A549 (cell line): ENCODE measurements at regions not wholly inside any gene's neighbourhood (a gene's known extent, or its start where the extent isn't known, plus 50 kb on each side); places are given as distances from the start of the nearest gene placed in this dataset.

Experiments
- ATAC-seq, 2 experiments: fragments of 200-7000 bp in 1 of 2; fragments of >200 bp in 1 of 2; cut with Nextera tagmentation in 1 of 2; cut with Tn5 transposase in 1 of 2; 3 replicates each; pipeline versions ENCODE4 v1.8.0 to v1.9.1; 2018 to 2020; ENCODE audit warnings: mild to moderate bottlenecking in 1 of 2, moderate library complexity in 1 of 2
- CTCF ChIA-PET: fragments of 300-600 bp; sonication (Branson Sonifier 250); formaldehyde crosslinking; extraction: SDS; loops from one replicate; lab custom pipeline; 2021; ENCODE audit warnings: antibody characterized with exemption, inconsistent platforms; lab: Yijun Ruan, JAX
- POLR2A ChIA-PET: fragments of 350-600 bp; formaldehyde crosslinking; extraction: SDS; loops from one replicate; lab custom pipeline; 2021; ENCODE audit warnings: antibody characterized with exemption, inconsistent platforms; lab: Yijun Ruan, JAX
- DNase-seq, 2 experiments: peaks; one replicate each; pipeline versions ENCODE4 v3.0.0 to v3.0.0-alpha.2; 2011 to 2016; ENCODE audit warnings: low read depth in 1 of 2, low spot score in 1 of 2
- FAIRE-seq: peaks from 2 replicates; lab custom pipeline; 2011; peaks lifted over from hg19 to GRCh38; lab: Jason Lieb, UNC
- H3K27ac ChIP-seq, 2 experiments: fragments of >200 bp; sonication (Bioruptor Twin); formaldehyde crosslinking; 3 replicates each; pipeline ENCODE4 v1.5.1; 2016 to 2017
- H3K4me1 ChIP-seq: fragments of >200 bp; sonication (Bioruptor Twin); formaldehyde crosslinking; 3 replicates; pipeline ENCODE4 v1.6.1; 2016
- H3K4me2 ChIP-seq: fragments of >200 bp; sonication (Bioruptor Twin); formaldehyde crosslinking; 3 replicates; pipeline ENCODE4 v1.6.1; 2016
- H3K4me3 ChIP-seq: fragments of >200 bp; sonication (Bioruptor Twin); formaldehyde crosslinking; 3 replicates; pipeline ENCODE4 v1.5.1; 2016
- H3K9me3 ChIP-seq: fragments of >200 bp; sonication (Bioruptor Twin); formaldehyde crosslinking; 3 replicates; pipeline ENCODE4 v1.6.1; 2016
- BHLHE40 ChIP-seq: IDR thresholded peaks from 2 replicates; pipeline ENCODE4 v1.6.1; 2012; ENCODE audit warnings: low read depth, low read length, inconsistent platforms
- CBX2 ChIP-seq: fragments of 200-600 bp; sonication (generic); IDR thresholded peaks from 2 replicates; pipeline ENCODE4 v1.6.1; 2016; ENCODE audit warnings: low read depth, mild to moderate bottlenecking, borderline replicate concordance
- CEBPB ChIP-seq, 2 experiments: fragments of >200 bp in 1 of 2; sonication (Bioruptor Twin) in 1 of 2; formaldehyde crosslinking in 1 of 2; IDR thresholded peaks; 2 replicates each; pipeline ENCODE4 v1.6.1; 2012 to 2016
- CHD4 ChIP-seq: fragments of 200-600 bp; sonication (generic); IDR thresholded peaks from 2 replicates; pipeline ENCODE4 v1.6.1; 2016; ENCODE audit warnings: antibody characterized with exemption, mild to moderate bottlenecking, borderline replicate concordance
- EHF ChIP-seq: fragments of 250-450 bp; sonication (Bioruptor Pico); IDR thresholded peaks from 2 replicates; pipeline ENCODE4 v1.5.0; 2020; ENCODE audit warnings: mild to moderate bottlenecking
- EHMT2 ChIP-seq: fragments of 200-600 bp; sonication (generic); IDR thresholded peaks from 2 replicates; pipeline ENCODE4 v1.6.1; 2016; ENCODE audit warnings: antibody characterized with exemption, low read depth, mild to moderate bottlenecking, moderate library complexity
- EP300 ChIP-seq, 2 experiments: fragments of >200 bp; sonication (Bioruptor Twin); formaldehyde crosslinking; IDR thresholded peaks; 2 replicates in 1 of 2; 3 replicates in 1 of 2; pipeline ENCODE4 v1.6.1; 2016 to 2017
- FOSL2 ChIP-seq, 2 experiments: fragments of 450-650 bp in 1 of 2; fragments of >200 bp in 1 of 2; sonication (Bioruptor Twin) in 1 of 2; formaldehyde crosslinking; IDR thresholded peaks; 2 replicates each; pipeline versions ENCODE4 v1.5.0 to v1.6.1; 2016 to 2020; ENCODE audit warnings: mild to moderate bottlenecking in 1 of 2, moderate library complexity in 1 of 2
- FOXS1 ChIP-seq: fragments of 250-450 bp; sonication (Bioruptor Pico); IDR thresholded peaks from 2 replicates; pipeline ENCODE4 v1.5.0; 2020; ENCODE audit warnings: mild to moderate bottlenecking, moderate library complexity
- GATA3 ChIP-seq: IDR thresholded peaks from 2 replicates; pipeline ENCODE4 v1.6.1; 2012; ENCODE audit warnings: borderline replicate concordance
- HEYL ChIP-seq: fragments of 250-450 bp; sonication (Bioruptor Pico); IDR thresholded peaks from 2 replicates; pipeline ENCODE4 v1.8.0; 2021; ENCODE audit warnings: mild to moderate bottlenecking, moderate library complexity
- HOXA7 ChIP-seq: fragments of 250-450 bp; sonication (Bioruptor Pico); IDR thresholded peaks from 2 replicates; pipeline ENCODE4 v1.5.0; 2020; ENCODE audit warnings: mild to moderate bottlenecking, moderate library complexity
- HOXB5 ChIP-seq: fragments of 250-450 bp; sonication (Bioruptor Pico); IDR thresholded peaks from 2 replicates; pipeline ENCODE4 v1.5.0; 2020; ENCODE audit warnings: mild to moderate bottlenecking, moderate library complexity
- JUN ChIP-seq, 2 experiments: fragments of >200 bp; sonication (Bioruptor Twin); formaldehyde crosslinking; IDR thresholded peaks; 2 replicates in 1 of 2; 3 replicates in 1 of 2; pipeline ENCODE4 v1.6.1; 2016 to 2017
- JUNB ChIP-seq: fragments of >200 bp; sonication (Bioruptor Twin); formaldehyde crosslinking; IDR thresholded peaks from 2 replicates; pipeline ENCODE4 v1.6.1; 2016
- KDM1A ChIP-seq: fragments of 200-600 bp; sonication (generic); IDR thresholded peaks from 2 replicates; pipeline ENCODE4 v1.6.1; 2016; ENCODE audit warnings: low read depth, mild to moderate bottlenecking
- MYC ChIP-seq: IDR thresholded peaks from 2 replicates; pipeline ENCODE4 v1.6.1; 2012; ENCODE audit warnings: mild to moderate bottlenecking, inconsistent platforms, low read length, improper control_type of control experiment, borderline replicate concordance
- NFE2L2 ChIP-seq: fragments of 150-350 bp; conservative IDR thresholded peaks from 2 replicates; pipeline ENCODE4 v1.6.1; 2014; ENCODE audit warnings: low read length
- NPAS2 ChIP-seq: fragments of 250-450 bp; sonication (Bioruptor Pico); IDR thresholded peaks from 2 replicates; pipeline ENCODE4 v1.8.0; 2022; ENCODE audit warnings: mild to moderate bottlenecking, moderate library complexity, borderline replicate concordance
- NR3C1 ChIP-seq: fragments of >200 bp; sonication (Bioruptor Twin); formaldehyde crosslinking; IDR thresholded peaks from 3 replicates; pipeline ENCODE4 v1.6.1; 2017
- POLR2AphosphoS2 ChIP-seq: conservative IDR thresholded peaks from 2 replicates; pipeline ENCODE4 v1.6.1; 2012; ENCODE audit warnings: low read length, improper control_type of control experiment, inconsistent platforms
- RAD21 ChIP-seq, 2 experiments: fragments of >200 bp in 1 of 2; sonication (Bioruptor Twin) in 1 of 2; formaldehyde crosslinking in 1 of 2; IDR thresholded peaks in 1 of 2; conservative IDR thresholded peaks in 1 of 2; 2 replicates in 1 of 2; 3 replicates in 1 of 2; pipeline ENCODE4 v1.6.1; 2012 to 2018; ENCODE audit warnings: inconsistent platforms in 1 of 2
- RARB ChIP-seq: fragments of 250-450 bp; sonication (Bioruptor Pico); IDR thresholded peaks from 2 replicates; pipeline ENCODE4 v1.8.0; 2021; ENCODE audit warnings: mild to moderate bottlenecking, moderate library complexity
- RFX5 ChIP-seq: fragments of 450-650 bp; IDR thresholded peaks from 2 replicates; pipeline ENCODE4 v1.7.1; 2014; ENCODE audit warnings: antibody characterized with exemption, mild to moderate bottlenecking, moderate library complexity
- SMC3 ChIP-seq: fragments of >200 bp; sonication (Bioruptor Twin); formaldehyde crosslinking; IDR thresholded peaks from 3 replicates; pipeline ENCODE4 v1.6.1; 2018; ENCODE audit warnings: inconsistent platforms
- SREBF2 ChIP-seq: fragments of 450-650 bp; IDR thresholded peaks from 2 replicates; pipeline ENCODE4 v1.6.1; 2014; ENCODE audit warnings: mild to moderate bottlenecking, moderate library complexity
- TP53 ChIP-seq: fragments of 250-450 bp; sonication (Bioruptor Pico); IDR thresholded peaks from 2 replicates; pipeline ENCODE4 v1.5.0; 2021; ENCODE audit warnings: mild to moderate bottlenecking, moderate library complexity
- ZFP36 ChIP-seq: fragments of 450-650 bp; IDR thresholded peaks from 2 replicates; pipeline ENCODE4 v1.6.1; 2014; ENCODE audit warnings: borderline replicate concordance; ENCODE audit not compliant: partially characterized antibody
- ZNF302 ChIP-seq: fragments of 250-450 bp; sonication (Bioruptor Pico); IDR thresholded peaks from 2 replicates; pipeline ENCODE4 v1.9.0; 2021; ENCODE audit warnings: inconsistent platforms, mild to moderate bottlenecking, moderate library complexity
- WGBS: methylation state at CpG from one replicate; pipeline ENCODE4 v1.1.6; 2017; ENCODE audit errors: missing lambda C conversion rate; 5-methylcytosine and 5-hydroxymethylcytosine counted together
- TF ChIP-seq, protein P1 (sequence below): IDR thresholded peaks from 2 replicates; pipeline ENCODE4 v1.6.1; 2012; ENCODE audit warnings: low read depth, borderline replicate concordance
- TF ChIP-seq, protein P2 (sequence below): fragments of 250-450 bp; sonication (Bioruptor Pico); IDR thresholded peaks from 2 replicates; pipeline ENCODE4 v1.5.0; 2020; ENCODE audit warnings: low read depth, mild to moderate bottlenecking, moderate library complexity
- TF ChIP-seq, protein P3 (sequence below): fragments of 450-650 bp; IDR thresholded peaks from 2 replicates; pipeline ENCODE4 v1.6.1; 2014; ENCODE audit warnings: antibody characterized with exemption
- TF ChIP-seq, protein P4 (sequence below): fragments of >200 bp; sonication (Bioruptor Twin); formaldehyde crosslinking; IDR thresholded peaks from 3 replicates; pipeline ENCODE4 v1.6.1; 2016

DNA sequence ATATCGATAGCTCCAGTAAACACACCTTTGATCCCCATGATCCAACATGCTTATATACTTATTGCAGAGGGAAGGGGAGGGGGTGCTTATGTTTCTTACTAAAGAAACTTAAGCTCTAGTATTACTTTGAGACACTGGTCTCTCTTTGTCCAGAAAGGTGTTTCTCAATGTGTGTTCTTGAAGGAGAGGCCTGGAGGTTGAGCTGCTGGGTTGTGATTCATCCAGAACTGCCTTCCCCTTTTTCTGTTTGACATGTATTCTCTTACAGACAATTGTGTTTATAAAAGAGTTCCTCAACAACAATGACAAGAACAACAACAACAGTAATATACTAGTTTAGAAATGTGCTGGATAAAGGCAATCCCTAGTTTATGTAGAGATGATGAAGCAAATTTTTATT lies 516.0 kb upstream of the FAM98A start:
- WGBS: 31% methylated on average over 1 of the region's 1 CpG
- CTCF ChIA-PET: no interaction called here

GRCh38 chr2:34112161-34112560 lies 513.1 kb upstream of the FAM98A start:
- H3K9me3 ChIP-seq: no peaks in the 10 kb centered on the region
- H3K4me1 ChIP-seq: no peaks in the 10 kb centered on the region
- no peak overlapping the region for H3K27ac ChIP-seq
- FAIRE-seq (no peak), DNase-seq (no peak), ATAC-seq (no peak)
- POLR2A ChIA-PET: no interaction called here
- CTCF ChIA-PET: no interaction called here
- H3K4me2 ChIP-seq: no peak overlapping the region
- H3K4me3 ChIP-seq: no peak overlapping the region
- WGBS: 95% methylated on average over 1 of the region's 1 CpG
- TF ChIP-seq ZNF302 (CRISPR knock-in tag): no peak
- TF ChIP-seq NFE2L2: no peak
- no peak for TF ChIP-seq SMC3
- no peak for TF ChIP-seq HOXA7 (CRISPR knock-in tag)
- no peak for TF ChIP-seq RFX5
- TF ChIP-seq EP300 (IDR thresholded peaks at IDR 0.05): no peak
- TF ChIP-seq RAD21 (conservative IDR thresholded peaks at IDR 0.05 in 1 of 2, IDR thresholded peaks at IDR 0.05 in 1 of 2): no peak
- no peak for TF ChIP-seq MYC
- no peak for TF ChIP-seq JUNB
- TF ChIP-seq, protein P1, sequence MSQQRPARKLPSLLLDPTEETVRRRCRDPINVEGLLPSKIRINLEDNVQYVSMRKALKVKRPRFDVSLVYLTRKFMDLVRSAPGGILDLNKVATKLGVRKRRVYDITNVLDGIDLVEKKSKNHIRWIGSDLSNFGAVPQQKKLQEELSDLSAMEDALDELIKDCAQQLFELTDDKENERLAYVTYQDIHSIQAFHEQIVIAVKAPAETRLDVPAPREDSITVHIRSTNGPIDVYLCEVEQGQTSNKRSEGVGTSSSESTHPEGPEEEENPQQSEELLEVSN: no peak
- no peak for TF ChIP-seq NPAS2
- TF ChIP-seq JUN (IDR thresholded peaks at IDR 0.05): no peak
- no peak for TF ChIP-seq CEBPB (IDR thresholded peaks at IDR 0.05)
- no peak for TF ChIP-seq KDM1A
- no peak for TF ChIP-seq EHF (CRISPR knock-in tag)
- no peak for TF ChIP-seq EHMT2
- TF ChIP-seq NR3C1: no peak
- TF ChIP-seq POLR2AphosphoS2: no peak
- no peak for TF ChIP-seq CBX2
- no peak for TF ChIP-seq TP53

More for the DNA sequence above, 516.0 kb upstream of the FAM98A start:
- ATAC-seq: no peak
- Histone ChIP-seq H3K4me3 (no peak overlapping the region), H3K4me2 (no peak overlapping the region), H3K9me3 (no peaks in the 10 kb centered on the region), H3K4me1 (no peaks in the 10 kb centered on the region), H3K27ac (no peak overlapping the region)
- FAIRE-seq: no peak
- DNase-seq: no peak
- POLR2A ChIA-PET: no interaction called here
- TF ChIP-seq HEYL (no peak), BHLHE40 (no peak), ZNF302 (CRISPR knock-in tag) (no peak), RARB (CRISPR knock-in tag) (no peak), SREBF2 (no peak), HOXB5 (CRISPR knock-in tag) (no peak), FOXS1 (CRISPR knock-in tag) (no peak), ZFP36 (no peak), FOSL2 (IDR thresholded peaks at IDR 0.05) (no peak), FOSL2 (CRISPR knock-in tag; IDR thresholded peaks at IDR 0.05) (no peak), NPAS2 (no peak), CHD4 (no peak), GATA3 (no peak)
- TF ChIP-seq, protein P2, sequence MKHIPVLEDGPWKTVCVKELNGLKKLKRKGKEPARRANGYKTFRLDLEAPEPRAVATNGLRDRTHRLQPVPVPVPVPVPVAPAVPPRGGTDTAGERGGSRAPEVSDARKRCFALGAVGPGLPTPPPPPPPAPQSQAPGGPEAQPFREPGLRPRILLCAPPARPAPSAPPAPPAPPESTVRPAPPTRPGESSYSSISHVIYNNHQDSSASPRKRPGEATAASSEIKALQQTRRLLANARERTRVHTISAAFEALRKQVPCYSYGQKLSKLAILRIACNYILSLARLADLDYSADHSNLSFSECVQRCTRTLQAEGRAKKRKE (CRISPR knock-in tag): no peak
- TF ChIP-seq, protein P3, sequence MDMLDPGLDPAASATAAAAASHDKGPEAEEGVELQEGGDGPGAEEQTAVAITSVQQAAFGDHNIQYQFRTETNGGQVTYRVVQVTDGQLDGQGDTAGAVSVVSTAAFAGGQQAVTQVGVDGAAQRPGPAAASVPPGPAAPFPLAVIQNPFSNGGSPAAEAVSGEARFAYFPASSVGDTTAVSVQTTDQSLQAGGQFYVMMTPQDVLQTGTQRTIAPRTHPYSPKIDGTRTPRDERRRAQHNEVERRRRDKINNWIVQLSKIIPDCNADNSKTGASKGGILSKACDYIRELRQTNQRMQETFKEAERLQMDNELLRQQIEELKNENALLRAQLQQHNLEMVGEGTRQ: no peak
- TF ChIP-seq, protein P4, sequence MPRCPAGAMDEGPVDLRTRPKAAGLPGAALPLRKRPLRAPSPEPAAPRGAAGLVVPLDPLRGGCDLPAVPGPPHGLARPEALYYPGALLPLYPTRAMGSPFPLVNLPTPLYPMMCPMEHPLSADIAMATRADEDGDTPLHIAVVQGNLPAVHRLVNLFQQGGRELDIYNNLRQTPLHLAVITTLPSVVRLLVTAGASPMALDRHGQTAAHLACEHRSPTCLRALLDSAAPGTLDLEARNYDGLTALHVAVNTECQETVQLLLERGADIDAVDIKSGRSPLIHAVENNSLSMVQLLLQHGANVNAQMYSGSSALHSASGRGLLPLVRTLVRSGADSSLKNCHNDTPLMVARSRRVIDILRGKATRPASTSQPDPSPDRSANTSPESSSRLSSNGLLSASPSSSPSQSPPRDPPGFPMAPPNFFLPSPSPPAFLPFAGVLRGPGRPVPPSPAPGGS: no peak
